IMR-90 (cell line): ENCODE measurements at regions not wholly inside any gene's neighbourhood (a gene's known extent, or its start where the extent isn't known, plus 50 kb on each side); places are given as distances from the start of the nearest gene placed in this dataset.

Source experiments
- ATAC-seq: fragments of 200-7000 bp; cut with Tn5 transposase; 2 replicates; pipeline ENCODE4 v1.9.1; 2020; ENCODE audit warnings: low read depth, mild to moderate bottlenecking, moderate library complexity
- BruUV-seq: library from RNA; stranded (reverse); fragments of 400-500 nt; replicated peaks from 2 replicates; lab custom pipeline; 2021; lab: Mats Ljungman, UMichigan
- CTCF ChIA-PET: fragments of 300-600 bp; formaldehyde crosslinking; extraction: SDS; loops from one replicate; lab custom pipeline; 2021; ENCODE audit warnings: antibody characterized with exemption; lab: Yijun Ruan, JAX
- POLR2A ChIA-PET: fragments of 300-600 bp; sonication (Branson Sonifier 250); formaldehyde crosslinking; loops from one replicate; lab custom pipeline; 2022; ENCODE audit warnings: antibody characterized with exemption; ENCODE audit not compliant: unreplicated experiment; lab: Charles Lee
- DNase-seq: peaks from one replicate; pipeline ENCODE4 v3.0.0; 2013
- H2AFZ ChIP-seq: replicated peaks from 2 replicates; pipeline ENCODE3; 2013; ENCODE audit warnings: low read length, mild to moderate bottlenecking; ENCODE audit not compliant: poor library complexity
- H2AK5ac ChIP-seq: 2 replicates; pipeline ENCODE4 v1.6.1; 2013; ENCODE audit warnings: low read depth, low read length, inconsistent platforms
- H2AK9ac ChIP-seq: replicated peaks from 2 replicates; pipeline ENCODE3; 2013; ENCODE audit warnings: mild to moderate bottlenecking, low read depth, low read length, moderate library complexity; ENCODE audit not compliant: poor library complexity
- H2BK120ac ChIP-seq: 2 replicates; pipeline ENCODE4 v1.6.1; 2013; ENCODE audit warnings: low read depth, low read length, inconsistent platforms
- H2BK15ac ChIP-seq: 3 replicates; pipeline ENCODE4 v1.6.1; 2013; ENCODE audit warnings: low read depth, low read length, inconsistent platforms
- H2BK20ac ChIP-seq: 2 replicates; pipeline ENCODE4 v1.6.1; 2013; ENCODE audit warnings: low read depth, mild to moderate bottlenecking, inconsistent platforms, low read length, moderate library complexity
- H2BK5ac ChIP-seq: 2 replicates; pipeline ENCODE4 v1.6.1; 2013; ENCODE audit warnings: mild to moderate bottlenecking, low read depth, low read length, inconsistent platforms; ENCODE audit not compliant: poor library complexity, severe bottlenecking
- H3K14ac ChIP-seq: replicated peaks from 2 replicates; pipeline ENCODE4 v1.6.1; 2013; ENCODE audit warnings: low read depth, low read length, inconsistent platforms
- H3K18ac ChIP-seq: 2 replicates; pipeline ENCODE4 v1.6.1; 2013; ENCODE audit warnings: low read depth, low read length, control low read depth
- H3K23ac ChIP-seq: 2 replicates; pipeline ENCODE4 v1.6.1; 2013; ENCODE audit warnings: low read depth, low read length, inconsistent platforms
- H3K27ac ChIP-seq: 2 replicates; pipeline ENCODE4 v1.5.1; 2013; ENCODE audit warnings: mild to moderate bottlenecking, control low read depth, low read length; ENCODE audit not compliant: insufficient read depth
- H3K27me3 ChIP-seq: 2 replicates; pipeline ENCODE4 v1.6.1; 2013; ENCODE audit warnings: low read length; ENCODE audit not compliant: control insufficient read depth, insufficient read depth
- H3K36me3 ChIP-seq: 2 replicates; pipeline ENCODE4 v1.6.1; 2013; ENCODE audit warnings: low read length, mixed read lengths; ENCODE audit not compliant: control insufficient read depth, insufficient read depth
- H3K4ac ChIP-seq: 2 replicates; pipeline ENCODE4 v1.6.1; 2013; ENCODE audit warnings: low read depth, low read length, inconsistent platforms
- H3K4me1 ChIP-seq: 2 replicates; pipeline ENCODE4 v1.6.1; 2013; ENCODE audit warnings: low read length, mixed read lengths; ENCODE audit not compliant: control insufficient read depth, insufficient read depth
- H3K4me2 ChIP-seq: 2 replicates; pipeline ENCODE4 v1.6.1; 2013; ENCODE audit warnings: low read depth, mild to moderate bottlenecking, control low read depth, low read length, moderate library complexity
- H3K4me3 ChIP-seq: 2 replicates; pipeline ENCODE4 v1.5.1; 2013; ENCODE audit warnings: low read depth, mild to moderate bottlenecking, control low read depth, low read length, moderate library complexity; ENCODE audit not compliant: insufficient read depth
- H3K56ac ChIP-seq: 2 replicates; pipeline ENCODE4 v1.6.1; 2013; ENCODE audit warnings: low read length, inconsistent platforms; ENCODE audit not compliant: insufficient read depth; ENCODE audit errors: extremely low read depth
- H3K79me1 ChIP-seq, 2 experiments: 2 replicates each; pipeline ENCODE4 v1.6.1; 2013; ENCODE audit warnings: low read length in 2 of 2, inconsistent platforms in 1 of 2, low read depth in 1 of 2
- H3K9ac ChIP-seq: 2 replicates; pipeline ENCODE4 v1.6.1; 2013; ENCODE audit warnings: low read depth, low read length, control low read depth
- H3K9me1 ChIP-seq: 2 replicates; pipeline ENCODE4 v1.6.1; 2013; ENCODE audit warnings: low read length, inconsistent platforms; ENCODE audit not compliant: insufficient read depth
- H3K9me3 ChIP-seq: 2 replicates; pipeline ENCODE4 v1.6.1; 2013; ENCODE audit warnings: low read length; ENCODE audit not compliant: control insufficient read depth, insufficient read depth
- H4K20me1 ChIP-seq: 2 replicates; pipeline ENCODE4 v1.6.1; 2013; ENCODE audit warnings: low read length, inconsistent platforms; ENCODE audit not compliant: insufficient read depth
- H4K5ac ChIP-seq: 2 replicates; pipeline ENCODE4 v1.6.1; 2013; ENCODE audit warnings: mild to moderate bottlenecking, low read depth, low read length, control low read depth
- H4K8ac ChIP-seq, 2 experiments: 2 replicates each; pipeline ENCODE4 v1.6.1; 2013; ENCODE audit warnings: low read depth in 2 of 2, low read length in 2 of 2, control low read depth in 1 of 2, inconsistent platforms in 1 of 2
- H4K91ac ChIP-seq: 2 replicates; pipeline ENCODE4 v1.6.1; 2013; ENCODE audit warnings: low read depth, low read length, inconsistent platforms; ENCODE audit not compliant: insufficient read depth
- BHLHE40 ChIP-seq: fragments of 150-350 bp; IDR thresholded peaks from 2 replicates; pipeline ENCODE4 v1.6.1; 2016; ENCODE audit warnings: mild to moderate bottlenecking, low read depth, low read length
- CTCF ChIP-seq: conservative IDR thresholded peaks from 2 replicates; pipeline ENCODE4 v1.5.1; 2012; ENCODE audit warnings: mild to moderate bottlenecking, low read depth, low read length, improper control_type of control experiment
- ELK1 ChIP-seq: fragments of 150-350 bp; IDR thresholded peaks from 2 replicates; pipeline ENCODE4 v1.6.1; 2016; ENCODE audit warnings: low read depth, mild to moderate bottlenecking, low read length, moderate library complexity, borderline replicate concordance
- FOS ChIP-seq: fragments of 150-350 bp; IDR thresholded peaks from 2 replicates; pipeline ENCODE4 v1.6.1; 2016; ENCODE audit warnings: low read depth, low read length
- MAFK ChIP-seq: IDR thresholded peaks from 2 replicates; pipeline ENCODE4 v1.6.1; 2012; ENCODE audit warnings: low read depth, low read length, improper control_type of control experiment
- MXI1 ChIP-seq: IDR thresholded peaks from 2 replicates; pipeline ENCODE4 v1.6.1; 2012; ENCODE audit warnings: low read depth, mild to moderate bottlenecking, low read length, moderate library complexity, borderline replicate concordance
- NFE2L2 ChIP-seq: fragments of 150-350 bp; IDR thresholded peaks from 2 replicates; pipeline ENCODE4 v1.6.1; 2016; ENCODE audit warnings: low read depth, mild to moderate bottlenecking, low read length
- SMC3 ChIP-seq: fragments of 150-350 bp; IDR thresholded peaks from 2 replicates; pipeline ENCODE4 v1.6.1; 2016; ENCODE audit warnings: low read depth, mild to moderate bottlenecking, antibody characterized with exemption, low read length, moderate library complexity
- WGBS, 2 experiments: methylation state at CpG; one replicate each; pipeline versions ENCODE4 v1.1.5 to v1.1.7; 2013; ENCODE audit warnings: missing lambda C conversion rate in 2 of 2; ENCODE audit not compliant: insufficient read length in 1 of 2; ENCODE audit errors: extremely low coverage in 2 of 2; 5-methylcytosine and 5-hydroxymethylcytosine counted together
- dilution Hi-C: fragments of 300-500 bp; cut with HindIII; formaldehyde crosslinking; loops from one replicate; pipeline ENCODE4 v1.14.3; 2018; ENCODE audit warnings: low sequenced_read_pairs; ENCODE audit not compliant: unreplicated experiment
- in situ Hi-C: fragments of 300-500 bp; cut with MboI; formaldehyde crosslinking; loops from 3 replicates; pipeline ENCODE4 v1.14.3; 2019; ENCODE audit warnings: low sequenced_read_pairs, inconsistent platforms, mixed read lengths
- intact Hi-C: fragments of 100-400 bp; cut with micrococcal nuclease; formaldehyde crosslinking; loops from 2 replicates; pipeline ENCODE4 v1.10.0; 2022

GRCh38 chrX:69286565-69286906 is 121.3 kb upstream of the PJA1 start:
- Histone ChIP-seq H2BK5ac (no peak overlapping the region), H3K18ac (no peak overlapping the region), H3K4me3 (no peak overlapping the region), H3K23ac (no peak overlapping the region), H2AFZ (no peak overlapping the region), H2BK15ac (no peak overlapping the region), H3K9me3 (no peaks in the 10 kb centered on the region), H3K4me1 (peaks cover 1% of the 10 kb centered on the region; the same call in 1 of the 2 replicates), H4K20me1 (no peaks in the 10 kb centered on the region), H3K14ac (no peak overlapping the region), H2AK9ac (no peak overlapping the region), H2AK5ac (no peak overlapping the region), H4K5ac (no peak overlapping the region), H2BK20ac (no peak overlapping the region), H3K27ac (no peak overlapping the region), H3K56ac (no peak overlapping the region), H3K4me2 (no peak overlapping the region), H3K79me1 (no peaks in the 10 kb centered on the region), H3K9ac (no peak overlapping the region), H4K8ac (no peak overlapping the region), H2BK120ac (no peak overlapping the region), H3K4ac (no peak overlapping the region), H3K36me3 (no peaks in the 10 kb centered on the region), H3K9me1 (no peaks in the 10 kb centered on the region), H4K91ac (no peak overlapping the region), H3K27me3 (peaks cover 42% of the 10 kb centered on the region)
- WGBS, 2 experiments: no CpG with 5 or more reads among the region's 6 CpGs
- no TSS peak for BruUV-seq
- ChIA-PET POLR2A (no interaction called here), CTCF (interaction anchor here (0.7 kb wide), 1 partner anchor 1907 kb away, joined by 3 read pairs; no protein-coding TSS in a partner anchor)
- ATAC-seq (no peak), DNase-seq (no peak)
- intact Hi-C loops (loop anchor here (1.0 to 10.0 kb wide), 7 partner anchors 64 to 1102 kb away; no protein-coding TSS in a partner anchor), in situ Hi-C loops (no loop called here), dilution Hi-C loops (no loop called here)
- TF ChIP-seq NFE2L2 (no peak), ELK1 (no peak), BHLHE40 (no peak), MXI1 (no peak), MAFK (no peak), SMC3 (no peak), CTCF (no peak), FOS (no peak)
